ENCODE measurements at regions not wholly inside any gene's neighbourhood (a gene's known extent, or its start where the extent isn't known, plus 50 kb on each side); places are given as distances from the start of the nearest gene placed in this dataset.

DNA sequence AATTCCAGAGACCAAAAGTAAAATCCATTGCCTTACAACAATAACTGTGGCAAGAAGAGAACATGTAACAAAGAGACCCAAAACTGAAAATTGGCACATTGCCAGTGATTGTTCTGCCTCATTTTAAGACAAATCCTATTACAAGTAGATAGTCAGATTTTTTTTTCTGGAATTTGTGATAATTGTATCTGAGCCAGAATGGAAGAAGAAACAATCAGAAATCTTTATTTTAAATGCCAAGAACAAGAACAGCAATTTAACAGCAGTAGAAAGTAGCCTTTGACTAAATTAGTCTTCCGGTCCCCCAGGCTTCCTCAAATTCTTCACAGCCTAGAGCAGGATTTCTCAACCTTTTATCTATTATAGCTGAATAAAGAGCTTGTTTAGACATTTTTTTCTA lies 106.7 kb upstream of the PTPN3 start:
- Histone ChIP-seq H3K36me3 (replicated peaks in 1 of 2; ENCODE audit: insufficient read depth in 1 of 2, low read depth in 2 of 2) (no peaks in the 10 kb centered on the region), H3K4me1 (no peaks in the 10 kb centered on the region), H3K9me3 (no peaks in the 10 kb centered on the region), H3K27me3 (no peaks in the 10 kb centered on the region), H3K27ac (no peak overlapping the region), H3K4me3 (no peak overlapping the region)
- TF ChIP-seq, protein P1, sequence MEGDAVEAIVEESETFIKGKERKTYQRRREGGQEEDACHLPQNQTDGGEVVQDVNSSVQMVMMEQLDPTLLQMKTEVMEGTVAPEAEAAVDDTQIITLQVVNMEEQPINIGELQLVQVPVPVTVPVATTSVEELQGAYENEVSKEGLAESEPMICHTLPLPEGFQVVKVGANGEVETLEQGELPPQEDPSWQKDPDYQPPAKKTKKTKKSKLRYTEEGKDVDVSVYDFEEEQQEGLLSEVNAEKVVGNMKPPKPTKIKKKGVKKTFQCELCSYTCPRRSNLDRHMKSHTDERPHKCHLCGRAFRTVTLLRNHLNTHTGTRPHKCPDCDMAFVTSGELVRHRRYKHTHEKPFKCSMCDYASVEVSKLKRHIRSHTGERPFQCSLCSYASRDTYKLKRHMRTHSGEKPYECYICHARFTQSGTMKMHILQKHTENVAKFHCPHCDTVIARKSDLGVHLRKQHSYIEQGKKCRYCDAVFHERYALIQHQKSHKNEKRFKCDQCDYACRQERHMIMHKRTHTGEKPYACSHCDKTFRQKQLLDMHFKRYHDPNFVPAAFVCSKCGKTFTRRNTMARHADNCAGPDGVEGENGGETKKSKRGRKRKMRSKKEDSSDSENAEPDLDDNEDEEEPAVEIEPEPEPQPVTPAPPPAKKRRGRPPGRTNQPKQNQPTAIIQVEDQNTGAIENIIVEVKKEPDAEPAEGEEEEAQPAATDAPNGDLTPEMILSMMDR (IDR thresholded peaks at IDR 0.05) = no peak
- TF ChIP-seq POLR2A (IDR thresholded peaks at IDR 0.05) = no peak
- DNase-seq (no peak), ATAC-seq (no peak)
- intact Hi-C loops (cut with DNase I) = no loop called here
- 88 to 98% methylated on average over 1 of the region's 1 CpG for WGBS, 2 donors

DNA sequence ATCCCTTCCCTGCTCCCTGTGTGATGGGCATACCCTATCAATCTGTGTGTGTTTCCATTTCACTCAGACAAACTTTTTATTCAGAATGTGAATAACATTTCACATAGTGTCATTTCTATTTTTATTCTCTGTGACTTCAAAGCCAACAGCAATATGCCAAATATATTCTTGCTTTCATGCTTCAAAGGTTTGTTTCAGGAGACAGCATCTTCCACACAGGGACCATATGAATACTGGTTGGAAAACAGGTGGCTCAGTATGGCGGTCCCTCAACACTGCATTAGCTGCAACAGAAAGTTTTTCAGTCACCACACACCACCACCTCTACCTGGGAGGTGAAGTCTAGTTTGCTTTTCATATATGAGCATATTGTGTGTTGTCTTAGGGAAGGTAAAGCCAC lies 111.0 kb upstream of the PTPN3 start:
- H3K4me1 ChIP-seq = no peaks in the 10 kb centered on the region
- no peaks in the 10 kb centered on the region for H3K27me3 ChIP-seq
- no peak overlapping the region for H3K4me3 ChIP-seq
- 70 to 100% methylated on average over 1 of the region's 1 CpG for WGBS, 2 donors
- TF ChIP-seq, protein P1 (IDR thresholded peaks at IDR 0.05) = no peak
- no peak for TF ChIP-seq POLR2A (IDR thresholded peaks at IDR 0.05)
- no peak overlapping the region for H3K27ac ChIP-seq
- no peak for DNase-seq
- no peaks in the 10 kb centered on the region for H3K36me3 ChIP-seq (replicated peaks in 1 of 2; ENCODE audit: insufficient read depth in 1 of 2, low read depth in 2 of 2)
- ATAC-seq = no peak
- no peaks in the 10 kb centered on the region for H3K9me3 ChIP-seq
- intact Hi-C loops (cut with DNase I) = no loop called here

DNA sequence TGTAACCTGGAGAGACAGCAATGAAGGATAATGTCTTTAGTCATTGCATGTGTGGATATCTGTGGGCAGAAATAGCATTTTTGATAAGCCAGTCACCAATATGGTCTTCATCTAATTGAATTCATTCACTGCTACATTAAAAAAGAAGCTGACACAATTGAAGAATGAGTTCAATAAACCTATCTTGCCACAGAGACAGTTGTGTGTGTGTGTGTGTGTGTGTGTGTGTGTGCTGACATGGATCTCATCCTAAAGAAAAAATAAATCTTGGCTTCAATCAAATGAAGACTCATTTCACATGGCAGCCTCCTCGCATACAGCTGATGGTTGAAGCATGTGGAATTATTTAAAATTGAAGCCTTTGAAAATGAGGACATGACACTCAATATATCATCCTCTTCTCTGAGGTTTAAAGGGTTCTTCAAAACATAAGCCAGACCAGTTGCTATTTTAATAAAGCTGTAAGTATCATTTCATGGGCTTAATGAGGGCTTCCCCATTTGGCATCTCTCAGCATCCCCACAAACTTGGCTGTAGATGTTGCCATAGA lies 118.5 kb upstream of the PTPN3 start:
- Histone ChIP-seq H3K4me1 (no peaks in the 10 kb centered on the region), H3K9me3 (no peaks in the 10 kb centered on the region), H3K4me3 (no peak overlapping the region), H3K27ac (no peak overlapping the region), H3K27me3 (no peaks in the 10 kb centered on the region), H3K36me3 (replicated peaks in 1 of 2; ENCODE audit: insufficient read depth in 1 of 2, low read depth in 2 of 2) (no peaks in the 10 kb centered on the region)
- no peak for ATAC-seq
- DNase-seq = no peak
- no peak for TF ChIP-seq POLR2A (IDR thresholded peaks at IDR 0.05)
- TF ChIP-seq, protein P1 (IDR thresholded peaks at IDR 0.05) = no peak
- WGBS, 2 donors = 71 to 80% methylated on average over 1 of the region's 1 CpG
- intact Hi-C loops (cut with DNase I) = no loop called here

DNA sequence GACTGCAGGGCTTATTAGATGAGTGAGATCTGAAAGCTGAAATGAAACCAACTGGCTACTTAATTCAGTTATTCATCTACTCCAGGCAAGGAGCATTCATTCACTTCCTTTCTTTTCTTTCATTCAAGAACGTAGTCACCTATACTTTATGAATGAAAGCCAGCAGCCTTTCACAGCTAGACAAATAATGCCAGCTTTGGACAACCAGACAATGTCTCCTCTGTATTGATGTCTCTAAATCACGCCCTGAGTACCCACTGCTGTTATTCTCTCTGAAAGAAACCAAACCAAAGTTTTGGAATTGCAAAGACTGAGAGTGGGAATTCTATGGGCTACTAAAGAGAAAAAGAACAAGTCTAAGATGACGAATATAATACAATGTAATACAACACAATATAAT lies 121.2 kb upstream of the PTPN3 start:
- H3K4me1 ChIP-seq = no peaks in the 10 kb centered on the region
- no peak overlapping the region for H3K4me3 ChIP-seq
- 46 to 51% methylated on average over 3 of the region's 3 CpGs for WGBS, 2 donors
- intact Hi-C loops (cut with DNase I) = no loop called here
- H3K27ac ChIP-seq = no peak overlapping the region
- TF ChIP-seq POLR2A (IDR thresholded peaks at IDR 0.05) = no peak
- TF ChIP-seq, protein P1 (IDR thresholded peaks at IDR 0.05) = no peak
- H3K36me3 ChIP-seq (replicated peaks in 1 of 2; ENCODE audit: insufficient read depth in 1 of 2, low read depth in 2 of 2) = no peaks in the 10 kb centered on the region
- no peak for ATAC-seq
- no peaks in the 10 kb centered on the region for H3K27me3 ChIP-seq
- H3K9me3 ChIP-seq = no peaks in the 10 kb centered on the region
- DNase-seq = no peak

DNA sequence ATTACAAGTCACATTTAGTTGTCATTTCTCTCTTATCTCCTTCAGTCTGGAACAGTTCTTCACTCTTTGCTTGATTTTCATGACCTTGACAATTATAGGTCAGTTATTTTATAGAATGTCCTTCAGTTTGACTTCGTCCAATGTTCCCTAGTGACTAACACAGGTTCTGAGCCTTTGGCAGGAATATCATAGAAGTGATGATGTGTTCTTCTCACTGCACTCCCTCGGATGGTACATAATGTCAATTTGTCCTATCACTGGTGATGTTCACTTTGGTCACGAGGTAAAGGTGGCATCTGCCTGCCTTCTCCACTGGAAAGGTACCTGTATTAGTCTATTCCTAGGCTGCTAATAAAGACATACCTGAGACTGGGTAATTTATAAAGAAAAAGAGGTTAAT lies 126.0 kb upstream of the PTPN3 start:
- no peak overlapping the region for H3K4me3 ChIP-seq
- DNase-seq (no peak), ATAC-seq (no peak)
- 66% methylated on average over 3 of the region's 3 CpGs for WGBS, 2 donors
- intact Hi-C loops (cut with DNase I) = no loop called here
- TF ChIP-seq, protein P1 (IDR thresholded peaks at IDR 0.05) = no peak
- TF ChIP-seq POLR2A (IDR thresholded peaks at IDR 0.05) = no peak
- H3K9me3 ChIP-seq = no peaks in the 10 kb centered on the region
- no peak overlapping the region for H3K27ac ChIP-seq
- no peaks in the 10 kb centered on the region for H3K36me3 ChIP-seq (replicated peaks in 1 of 2; ENCODE audit: insufficient read depth in 1 of 2, low read depth in 2 of 2)
- H3K4me1 ChIP-seq = no peaks in the 10 kb centered on the region
- no peaks in the 10 kb centered on the region for H3K27me3 ChIP-seq
